ENCODE measurements at regions not wholly inside any gene's neighbourhood (a gene's known extent, or its start where the extent isn't known, plus 50 kb on each side); places are given as distances from the start of the nearest gene placed in this dataset.

DNA sequence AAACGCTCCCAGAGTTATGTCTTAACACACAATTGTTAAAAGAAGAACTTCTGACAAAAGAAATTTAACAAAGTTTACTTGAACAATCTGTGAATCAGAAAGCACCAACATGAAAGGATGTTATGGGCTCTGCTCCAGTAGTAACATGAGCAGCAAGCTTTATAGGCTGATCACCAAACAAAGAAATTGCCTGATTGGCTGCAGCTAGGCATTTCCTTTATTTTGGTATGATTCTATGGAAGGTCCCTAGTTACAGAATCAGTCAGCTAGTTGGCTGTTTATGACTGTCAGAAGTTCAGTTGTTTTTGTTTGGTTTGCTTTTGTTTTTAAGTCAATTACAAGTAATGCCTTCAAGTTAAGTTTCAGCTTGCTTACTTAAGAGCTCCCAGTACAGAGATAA, 102.4 kb upstream of the SMC2 start:
- DNase-seq, result no peak
- WGBS (ENCODE audit: insufficient coverage, low coverage, low lambda C conversion rate, missing lambda C conversion rate), result 30% methylated on average over 1 of the region's 1 CpG
- intact Hi-C loops (cut with DNase I), result no loop called here

DNA sequence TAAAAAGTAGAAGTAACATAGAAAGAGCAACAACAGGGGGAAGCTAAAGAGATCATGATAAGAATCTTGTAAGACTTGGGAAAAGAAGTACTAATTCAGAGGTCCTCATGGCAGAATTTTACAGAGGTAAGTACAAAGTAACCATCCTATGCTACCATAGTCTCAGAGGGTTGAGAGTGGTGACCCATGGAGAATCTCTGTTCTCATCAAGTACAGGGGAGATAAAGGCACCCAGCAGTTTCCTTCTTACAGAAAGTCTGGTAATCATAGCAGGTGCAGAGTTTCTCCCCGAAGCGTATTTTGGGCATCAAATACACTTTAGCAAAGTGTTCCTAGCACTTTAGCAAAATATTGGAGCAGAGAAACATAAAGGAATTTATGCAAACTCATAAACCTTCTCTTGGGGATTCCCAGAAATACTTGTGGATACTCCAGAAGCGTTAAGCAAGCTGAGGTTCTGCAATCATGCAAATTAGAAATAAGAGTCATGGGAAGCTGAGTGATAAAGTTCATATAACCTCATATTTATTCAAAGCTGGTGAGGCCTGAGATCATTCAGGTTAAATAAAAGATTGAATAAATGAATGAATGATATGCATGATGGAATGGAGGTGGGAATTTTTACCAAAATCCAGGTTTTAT, 101.0 kb upstream of the SMC2 start:
- no peaks in the 10 kb centered on the region for H3K27me3 ChIP-seq
- no peak for ATAC-seq

More for the DNA sequence above, 102.4 kb upstream of the SMC2 start:
- no peak overlapping the region for H3K4me3 ChIP-seq
- no peak for TF ChIP-seq POLR2A (IDR thresholded peaks at IDR 0.05)
- TF ChIP-seq, protein P1, sequence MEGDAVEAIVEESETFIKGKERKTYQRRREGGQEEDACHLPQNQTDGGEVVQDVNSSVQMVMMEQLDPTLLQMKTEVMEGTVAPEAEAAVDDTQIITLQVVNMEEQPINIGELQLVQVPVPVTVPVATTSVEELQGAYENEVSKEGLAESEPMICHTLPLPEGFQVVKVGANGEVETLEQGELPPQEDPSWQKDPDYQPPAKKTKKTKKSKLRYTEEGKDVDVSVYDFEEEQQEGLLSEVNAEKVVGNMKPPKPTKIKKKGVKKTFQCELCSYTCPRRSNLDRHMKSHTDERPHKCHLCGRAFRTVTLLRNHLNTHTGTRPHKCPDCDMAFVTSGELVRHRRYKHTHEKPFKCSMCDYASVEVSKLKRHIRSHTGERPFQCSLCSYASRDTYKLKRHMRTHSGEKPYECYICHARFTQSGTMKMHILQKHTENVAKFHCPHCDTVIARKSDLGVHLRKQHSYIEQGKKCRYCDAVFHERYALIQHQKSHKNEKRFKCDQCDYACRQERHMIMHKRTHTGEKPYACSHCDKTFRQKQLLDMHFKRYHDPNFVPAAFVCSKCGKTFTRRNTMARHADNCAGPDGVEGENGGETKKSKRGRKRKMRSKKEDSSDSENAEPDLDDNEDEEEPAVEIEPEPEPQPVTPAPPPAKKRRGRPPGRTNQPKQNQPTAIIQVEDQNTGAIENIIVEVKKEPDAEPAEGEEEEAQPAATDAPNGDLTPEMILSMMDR (IDR thresholded peaks at IDR 0.05), result no peak
- no peak for ATAC-seq
- no peaks in the 10 kb centered on the region for H3K27me3 ChIP-seq
- H3K36me3 ChIP-seq, result no peaks in the 10 kb centered on the region
- H3K4me1 ChIP-seq, result no peaks in the 10 kb centered on the region
- H3K9me3 ChIP-seq, result no peaks in the 10 kb centered on the region
- H3K27ac ChIP-seq, result no peak overlapping the region

DNA sequence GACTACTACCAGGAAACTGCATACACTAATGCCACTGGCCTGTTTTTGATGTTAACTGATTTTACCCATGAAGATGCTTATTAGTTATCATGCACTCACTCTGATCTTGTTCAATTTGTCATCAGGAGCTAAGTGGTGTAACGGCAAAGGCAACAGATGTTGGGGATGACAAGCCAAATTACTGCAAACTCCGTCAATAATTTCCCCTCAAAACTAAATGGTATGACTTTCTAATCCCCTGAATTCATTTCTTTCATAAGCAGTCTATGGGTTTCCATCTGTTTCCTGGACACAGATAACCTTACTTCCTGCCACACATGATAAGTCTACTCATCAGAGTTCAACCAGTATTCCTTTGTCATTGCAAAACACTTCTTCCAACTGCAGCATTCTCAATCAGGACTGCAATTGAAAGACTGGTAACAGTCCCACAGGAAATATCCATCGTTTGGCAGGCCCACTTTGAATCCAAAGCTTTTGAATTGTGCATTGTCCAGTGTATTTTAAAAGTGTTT, 96.2 kb upstream of the SMC2 start:
- DNase-seq (no peak), ATAC-seq (no peak)
- Histone ChIP-seq H3K4me3 (no peak overlapping the region), H3K36me3 (no peaks in the 10 kb centered on the region), H3K27ac (no peak overlapping the region), H3K4me1 (no peaks in the 10 kb centered on the region), H3K27me3 (no peaks in the 10 kb centered on the region), H3K9me3 (no peaks in the 10 kb centered on the region)
- 31% methylated on average over 2 of the region's 3 CpGs for WGBS (ENCODE audit: insufficient coverage, low coverage, low lambda C conversion rate, missing lambda C conversion rate)
- intact Hi-C loops (cut with DNase I), result no loop called here
- TF ChIP-seq POLR2A (IDR thresholded peaks at IDR 0.05), result no peak
- TF ChIP-seq, protein P1 (IDR thresholded peaks at IDR 0.05), result no peak

More for the DNA sequence above, 101.0 kb upstream of the SMC2 start:
- Histone ChIP-seq H3K36me3 (no peaks in the 10 kb centered on the region), H3K27ac (no peak overlapping the region), H3K9me3 (no peaks in the 10 kb centered on the region), H3K4me3 (no peak overlapping the region), H3K4me1 (no peaks in the 10 kb centered on the region)
- 62% methylated on average over 3 of the region's 3 CpGs for whole genome bisulfite sequencing (ENCODE audit: insufficient coverage, low coverage, low lambda C conversion rate, missing lambda C conversion rate)
- DNase-seq, result no peak
- TF ChIP-seq POLR2A (IDR thresholded peaks at IDR 0.05), result no peak
- intact Hi-C loops (cut with DNase I), result no loop called here

DNA sequence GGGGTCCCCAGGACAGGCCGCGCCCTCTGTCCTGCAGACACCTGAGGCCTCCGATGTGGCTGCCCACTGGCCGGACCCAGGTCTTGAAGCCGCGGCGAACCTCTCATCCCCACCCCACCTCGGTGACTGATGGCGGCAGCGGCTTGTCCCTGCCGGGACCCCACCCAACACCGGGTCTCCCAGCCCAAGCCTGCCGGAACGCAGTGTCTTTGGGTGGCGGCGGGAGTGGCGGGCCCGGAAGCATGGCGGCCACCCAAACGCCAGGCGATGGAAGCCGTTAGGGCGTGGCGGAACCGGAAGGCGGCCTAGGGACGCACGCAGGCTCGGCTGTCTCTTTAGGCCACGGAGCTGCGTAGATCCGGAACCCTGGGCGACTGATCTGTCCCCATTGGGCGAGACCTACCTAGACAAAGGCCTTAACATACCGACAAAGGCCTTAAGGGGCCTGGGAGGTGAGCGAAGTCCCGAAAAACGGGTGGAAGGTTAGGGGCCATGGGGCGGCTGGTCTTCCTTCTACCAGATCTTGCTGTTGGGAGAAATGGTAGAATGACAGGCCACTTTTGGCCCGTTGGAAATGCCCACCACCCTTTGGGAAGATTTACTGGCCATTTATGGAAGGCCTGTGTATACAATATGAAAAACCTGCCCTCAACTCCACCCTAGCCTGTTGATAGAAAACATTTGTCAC, 94.6 kb upstream of the SMC2 start:
- 83% methylated on average over 15 of the region's 40 CpGs for WGBS (ENCODE audit: insufficient coverage, low coverage, low lambda C conversion rate, missing lambda C conversion rate)
- Histone ChIP-seq H3K4me1 (no peaks in the 10 kb centered on the region), H3K9me3 (no peaks in the 10 kb centered on the region), H3K36me3 (no peaks in the 10 kb centered on the region), H3K4me3 (no peak overlapping the region), H3K27me3 (no peaks in the 10 kb centered on the region), H3K27ac (no peak overlapping the region)
- intact Hi-C loops (cut with DNase I), result no loop called here
- peak in 2 of 3 donors; percentile 39 to 42 for DNase-seq
- no peak for TF ChIP-seq POLR2A (IDR thresholded peaks at IDR 0.05)
- TF ChIP-seq, protein P1 (IDR thresholded peaks at IDR 0.05), result no peak
- peak in 1 of 4 donors; percentile 21 for ATAC-seq

DNA sequence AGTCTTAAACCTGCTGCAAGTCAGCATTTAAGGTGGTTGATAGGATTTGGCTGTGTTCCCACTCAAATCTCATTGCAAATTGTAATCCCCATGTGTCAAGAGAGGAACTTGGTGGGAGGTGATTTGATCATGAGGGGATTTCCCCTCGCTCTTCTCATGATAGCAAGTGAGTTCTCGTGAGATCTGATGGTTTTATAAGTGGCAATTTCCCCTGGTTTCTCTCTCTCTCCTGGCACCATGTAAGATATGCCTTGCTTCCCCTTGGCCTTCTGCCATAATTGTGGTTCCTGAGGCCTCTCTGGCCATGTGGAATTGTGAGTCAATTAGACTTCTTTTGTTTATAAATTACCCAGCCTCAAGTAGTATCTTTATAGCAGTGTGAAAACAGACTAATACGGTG, 84.3 kb upstream of the SMC2 start:
- Histone ChIP-seq H3K4me1 (no peaks in the 10 kb centered on the region), H3K9me3 (no peaks in the 10 kb centered on the region), H3K36me3 (no peaks in the 10 kb centered on the region), H3K27ac (no peak overlapping the region), H3K27me3 (no peaks in the 10 kb centered on the region), H3K4me3 (no peak overlapping the region)
- 42% methylated on average over 2 of the region's 3 CpGs for WGBS (ENCODE audit: insufficient coverage, low coverage, low lambda C conversion rate, missing lambda C conversion rate)
- TF ChIP-seq POLR2A (IDR thresholded peaks at IDR 0.05), result no peak
- TF ChIP-seq, protein P1 (IDR thresholded peaks at IDR 0.05), result no peak
- DNase-seq (no peak), ATAC-seq (no peak)
- intact Hi-C loops (cut with DNase I), result no loop called here

All from right lobe of liver (tissue), 6 donors.